Spleen (tissue), 7 donors: ENCODE measurements at regions not wholly inside any gene's neighbourhood (a gene's known extent, or its start where the extent isn't known, plus 50 kb on each side); places are given as distances from the start of the nearest gene placed in this dataset.

Source experiments
- CTCF ChIP-seq, 11 experiments: fragments of 200-600 bp in 7 of 11; fragments of 450-650 bp in 4 of 11; sonication (generic) in 4 of 11; IDR thresholded peaks in 8 of 11; conservative IDR thresholded peaks in 3 of 11; 1 replicate in 7 of 11; 2 replicates in 4 of 11; pipeline versions ENCODE4 v1.4.0 to v1.8.0; 2016 to 2021; ENCODE audit warnings: antibody characterized with exemption in 11 of 11, inconsistent platforms in 4 of 11, mild to moderate bottlenecking in 1 of 11
- POLR2A ChIP-seq, 3 donors: fragments of 450-650 bp; IDR thresholded peaks; one replicate each; pipeline ENCODE4 v1.5.1; 2017; ENCODE audit warnings: antibody characterized with exemption in 3 of 3, mild to moderate bottlenecking in 1 of 3
- POLR2AphosphoS5 ChIP-seq, 3 donors: sonication (generic); formaldehyde crosslinking; IDR thresholded peaks; one replicate each; pipeline ENCODE4 v1.5.1; 2017; ENCODE audit warnings: antibody characterized with exemption in 3 of 3
- donor health status: DM: no; HTN: no; CAD: no; lungs with moderate emphysema.
- donor health status: DM: no; HTN: no; CAD: no.
- donor health status: DM: no; HTN: no; CAD: no.

GRCh38 chr4:33911959-33912358, 2332.4 kb downstream of the ARAP2 start:
- TF ChIP-seq CTCF (IDR thresholded peaks at IDR 0.05 in 8 of 11, conservative IDR thresholded peaks at IDR 0.05 in 3 of 11), result no peak
- TF ChIP-seq POLR2A (IDR thresholded peaks at IDR 0.05), result no peak
- TF ChIP-seq POLR2AphosphoS5 (IDR thresholded peaks at IDR 0.05), result no peak
